ENCODE measurements at regions not wholly inside any gene's neighbourhood (a gene's known extent, or its start where the extent isn't known, plus 50 kb on each side); places are given as distances from the start of the nearest gene placed in this dataset.

- TF ChIP-seq POLR2A (IDR thresholded peaks at IDR 0.05) (no peak), CTCF (IDR thresholded peaks at IDR 0.05) (no peak)
- WGBS, 2 donors = 73 to 79% methylated on average over 1 of the region's 1 CpG
- H3K27ac ChIP-seq = no peak overlapping the region
- DNase-seq = no peak
- no peaks in the 10 kb centered on the region for H3K9me3 ChIP-seq
- no peaks in the 10 kb centered on the region for H3K36me3 ChIP-seq
- peaks cover 0 to 5% (median 4%) of the 10 kb centered on the region in 3 donors for H3K4me1 ChIP-seq
- H3K27me3 ChIP-seq = no peaks in the 10 kb centered on the region
- no peak overlapping the region for H3K4me3 ChIP-seq
- intact Hi-C loops (cut with DNase I) = no loop called here
Observed at GRCh38 chr9:6098431-6098830, 83.0 kb upstream of the RANBP6 start.

GRCh38 chr9:6096821-6097220 is 81.4 kb upstream of the RANBP6 start:
- DNase-seq = no peak

GRCh38 chr9:6090277-6091210 is 75.1 kb upstream of the RANBP6 start:
- no peaks in the 10 kb centered on the region for H3K4me1 ChIP-seq
- WGBS, 2 donors = 63 to 65% methylated on average over 1 of the region's 1 CpG
- H3K9me3 ChIP-seq = no peaks in the 10 kb centered on the region
- H3K27me3 ChIP-seq = no peaks in the 10 kb centered on the region
- no peak overlapping the region for H3K4me3 ChIP-seq
- H3K36me3 ChIP-seq = no peaks in the 10 kb centered on the region
- no peak for DNase-seq
- intact Hi-C loops (cut with DNase I) = no loop called here
- TF ChIP-seq CTCF (IDR thresholded peaks at IDR 0.05) (no peak), POLR2A (IDR thresholded peaks at IDR 0.05) (no peak)
- H3K27ac ChIP-seq = no peak overlapping the region

More at GRCh38 chr9:6096821-6097220, 81.4 kb upstream of the RANBP6 start:
- H3K4me3 ChIP-seq = no peak overlapping the region
- no peaks in the 10 kb centered on the region for H3K4me1 ChIP-seq
- intact Hi-C loops (cut with DNase I) = no loop called here
- H3K9me3 ChIP-seq = no peaks in the 10 kb centered on the region
- H3K27me3 ChIP-seq = no peaks in the 10 kb centered on the region
- no peaks in the 10 kb centered on the region for H3K36me3 ChIP-seq
- H3K27ac ChIP-seq = no peak overlapping the region
- TF ChIP-seq POLR2A (IDR thresholded peaks at IDR 0.05) = no peak
- TF ChIP-seq CTCF (IDR thresholded peaks at IDR 0.05) = no peak
- WGBS, 2 donors = 68% methylated on average over 3 of the region's 3 CpGs

GRCh38 chr9:6089300-6089699 is 73.9 kb upstream of the RANBP6 start:
- no peak for DNase-seq
- Histone ChIP-seq H3K27ac (no peak overlapping the region), H3K36me3 (no peaks in the 10 kb centered on the region), H3K9me3 (no peaks in the 10 kb centered on the region), H3K27me3 (no peaks in the 10 kb centered on the region), H3K4me3 (no peak overlapping the region), H3K4me1 (no peaks in the 10 kb centered on the region)
- no peak for TF ChIP-seq CTCF (IDR thresholded peaks at IDR 0.05)
- no peak for TF ChIP-seq POLR2A (IDR thresholded peaks at IDR 0.05)
- WGBS, 2 donors = 68 to 75% methylated on average over 1 of the region's 1 CpG
- intact Hi-C loops (cut with DNase I) = no loop called here

GRCh38 chr9:6086006-6086655 is 70.7 kb upstream of the RANBP6 start:
- Histone ChIP-seq H3K27me3 (no peaks in the 10 kb centered on the region), H3K36me3 (no peaks in the 10 kb centered on the region), H3K4me1 (no peaks in the 10 kb centered on the region), H3K9me3 (no peaks in the 10 kb centered on the region), H3K4me3 (no peak overlapping the region), H3K27ac (no peak overlapping the region)
- no peak for DNase-seq
- WGBS, 2 donors = 89 to 93% methylated on average over 9 of the region's 9 CpGs
- TF ChIP-seq CTCF (IDR thresholded peaks at IDR 0.05) (no peak), POLR2A (IDR thresholded peaks at IDR 0.05) (no peak)
- intact Hi-C loops (cut with DNase I) = no loop called here
